WTC11 (cell line): ENCODE measurements at regions not wholly inside any gene's neighbourhood (a gene's known extent, or its start where the extent isn't known, plus 50 kb on each side); places are given as distances from the start of the nearest gene placed in this dataset.

Experiments
- ATAC-seq: fragments of 200-7000 bp; cut with Tn5 transposase; 2 replicates; pipeline ENCODE4 v1.10.0; 2021; ENCODE audit warnings: mild to moderate bottlenecking, moderate library complexity
- CTCF ChIA-PET: fragments of 300-600 bp; sonication (Branson Sonifier 250); formaldehyde crosslinking; loops from one replicate; lab custom pipeline; 2021; ENCODE audit warnings: antibody characterized with exemption; lab: Charles Lee
- POLR2A ChIA-PET: fragments of 350-600 bp; sonication (Branson Sonifier 250); formaldehyde crosslinking; loops from one replicate; lab custom pipeline; 2021; ENCODE audit warnings: antibody characterized with exemption; lab: Charles Lee
- DNase-seq: peaks from one replicate; pipeline ENCODE4 v3.0.0; 2021; ENCODE audit warnings: low spot score
- H3K27ac Mint-ChIP-seq: 2 replicates; pipeline ENCODE4 v1.8.0; 2021; ENCODE audit warnings: mixed read lengths
- H3K27me3 Mint-ChIP-seq: 2 replicates; pipeline ENCODE4 v1.8.0; 2021; ENCODE audit warnings: low read depth, mild to moderate bottlenecking, moderate library complexity, mixed read lengths
- H3K36me3 Mint-ChIP-seq: 2 replicates; pipeline ENCODE4 v1.8.0; 2021; ENCODE audit warnings: mixed read lengths
- H3K4me1 Mint-ChIP-seq: 2 replicates; pipeline ENCODE4 v1.8.0; 2022; ENCODE audit warnings: mixed read lengths
- H3K4me3 Mint-ChIP-seq: 2 replicates; pipeline ENCODE4 v1.8.0; 2021; ENCODE audit warnings: mild to moderate bottlenecking, moderate library complexity, mixed read lengths
- H3K9me3 Mint-ChIP-seq: 2 replicates; pipeline ENCODE4 v1.8.0; 2021; ENCODE audit warnings: mixed read lengths
- AR ChIP-seq: fragments of 250-450 bp; sonication (Bioruptor Pico); IDR thresholded peaks from 2 replicates; pipeline ENCODE4 v1.9.0; 2021; ENCODE audit warnings: mild to moderate bottlenecking
- ERG ChIP-seq: fragments of 250-450 bp; sonication (Bioruptor Pico); IDR thresholded peaks from 2 replicates; pipeline ENCODE4 v1.8.0; 2021; ENCODE audit warnings: mild to moderate bottlenecking
- FOXP4 ChIP-seq: sonication (generic); formaldehyde crosslinking; IDR thresholded peaks from 2 replicates; pipeline ENCODE4 v1.8.0; 2022; ENCODE audit warnings: mild to moderate bottlenecking, missing genetic modification reagents
- GABPB1 ChIP-seq: sonication (generic); formaldehyde crosslinking; IDR thresholded peaks from 2 replicates; pipeline ENCODE4 v1.8.1; 2023; ENCODE audit warnings: mild to moderate bottlenecking, missing genetic modification reagents
- IRF1 ChIP-seq: sonication (generic); formaldehyde crosslinking; IDR thresholded peaks from 2 replicates; pipeline ENCODE4 v1.8.0; 2023; ENCODE audit warnings: missing genetic modification reagents
- MAX ChIP-seq: sonication (generic); formaldehyde crosslinking; IDR thresholded peaks from 2 replicates; pipeline ENCODE4 v1.8.0; 2022; ENCODE audit warnings: mild to moderate bottlenecking, missing genetic modification reagents
- NFE2L1 ChIP-seq: sonication (generic); formaldehyde crosslinking; IDR thresholded peaks from 2 replicates; pipeline ENCODE4 v1.8.1; 2023; ENCODE audit warnings: missing genetic modification reagents
- RELA ChIP-seq: sonication (generic); formaldehyde crosslinking; IDR thresholded peaks from 2 replicates; pipeline ENCODE4 v1.8.1; 2022; ENCODE audit warnings: missing genetic modification reagents, mild to moderate bottlenecking, borderline replicate concordance
- RORB ChIP-seq: fragments of 250-450 bp; sonication (Bioruptor Pico); IDR thresholded peaks from 2 replicates; pipeline ENCODE4 v1.9.0; 2021; ENCODE audit warnings: mild to moderate bottlenecking
- SMAD4 ChIP-seq: sonication (generic); formaldehyde crosslinking; IDR thresholded peaks from 2 replicates; pipeline ENCODE4 v1.8.0; 2022; ENCODE audit warnings: mild to moderate bottlenecking, missing genetic modification reagents
- STAT6 ChIP-seq: sonication (generic); formaldehyde crosslinking; conservative IDR thresholded peaks from 2 replicates; pipeline ENCODE4 v1.8.1; 2023; ENCODE audit warnings: mild to moderate bottlenecking, low read depth, missing genetic modification reagents, moderate library complexity
- USF1 ChIP-seq: sonication (generic); formaldehyde crosslinking; IDR thresholded peaks from 2 replicates; pipeline ENCODE4 v1.8.0; 2022; ENCODE audit warnings: mild to moderate bottlenecking, missing genetic modification reagents
- ZNF121 ChIP-seq: sonication (generic); formaldehyde crosslinking; IDR thresholded peaks from 2 replicates; pipeline ENCODE4 v1.8.0; 2023; ENCODE audit warnings: missing genetic modification reagents
- ZNF138 ChIP-seq: sonication (generic); formaldehyde crosslinking; conservative IDR thresholded peaks from 2 replicates; pipeline ENCODE4 v1.8.1; 2022; ENCODE audit warnings: mild to moderate bottlenecking, moderate library complexity, missing genetic modification reagents
- ZNF263 ChIP-seq: sonication (generic); formaldehyde crosslinking; IDR thresholded peaks from 2 replicates; pipeline ENCODE4 v1.8.1; 2022; ENCODE audit warnings: low read depth, mild to moderate bottlenecking, moderate library complexity, missing genetic modification reagents
- ZNF281 ChIP-seq: sonication (generic); formaldehyde crosslinking; IDR thresholded peaks from 2 replicates; pipeline ENCODE4 v1.8.0; 2023; ENCODE audit warnings: mild to moderate bottlenecking, missing genetic modification reagents
- ZSCAN18 ChIP-seq: fragments of 250-450 bp; sonication (Bioruptor Pico); IDR thresholded peaks from 2 replicates; pipeline ENCODE4 v2.1.2; 2022; ENCODE audit warnings: mild to moderate bottlenecking, moderate library complexity

GRCh38 chr1:30641572-30642353, 81.6 kb downstream of the MATN1 start:
- Mint-ChIP-seq H3K4me1 (no peaks in the 10 kb centered on the region), H3K36me3 (no peaks in the 10 kb centered on the region), H3K27me3 (no peaks in the 10 kb centered on the region), H3K4me3 (no peak overlapping the region), H3K9me3 (no peaks in the 10 kb centered on the region), H3K27ac (no peak overlapping the region)
- ChIA-PET POLR2A (no interaction called here), CTCF (no interaction called here)
- no peak for ATAC-seq
- no peak for DNase-seq
- TF ChIP-seq ZNF281 (no peak), RORB (no peak), AR (CRISPR knock-in tag) (no peak), NFE2L1 (CRISPR knock-in tag) (no peak), STAT6 (CRISPR knock-in tag) (no peak), RELA (CRISPR knock-in tag) (no peak), GABPB1 (CRISPR knock-in tag) (no peak), ZSCAN18 (CRISPR knock-in tag) (no peak), ZNF138 (CRISPR knock-in tag) (no peak), SMAD4 (CRISPR knock-in tag) (no peak), ZNF121 (CRISPR knock-in tag) (no peak), ERG (CRISPR knock-in tag) (no peak), USF1 (CRISPR knock-in tag) (no peak), IRF1 (CRISPR knock-in tag) (no peak), MAX (no peak), FOXP4 (no peak), ZNF263 (no peak)
